ENCODE measurements at regions not wholly inside any gene's neighbourhood (a gene's known extent, or its start where the extent isn't known, plus 50 kb on each side); places are given as distances from the start of the nearest gene placed in this dataset.
A peak's percentile ranks its signal among the peaks of the same experiment; 100 is the strongest.

GRCh38 chr15:39369768-39370167 lies 211.1 kb upstream of the THBS1 start:
- no peak overlapping the region for H3K9ac ChIP-seq (ENCODE audit: low read length)
- no peak overlapping the region for H3K4me3 ChIP-seq (ENCODE audit: low read length)
- TF ChIP-seq EZH2phosphoT487 (IDR thresholded peaks at IDR 0.05; ENCODE audit: low read depth) (no peak), CTCF (IDR thresholded peaks at IDR 0.05; ENCODE audit: low read depth, low read length) (no peak)
- no peak overlapping the region for H2AFZ ChIP-seq (ENCODE audit: low read depth, low read length)
- H3K79me2 ChIP-seq (ENCODE audit: low read length): no peaks in the 10 kb centered on the region
- H3K36me3 ChIP-seq (replicated peaks; ENCODE audit: low read depth, low read length): no peaks in the 10 kb centered on the region
- H4K20me1 ChIP-seq (ENCODE audit: insufficient read depth, low read length): no peaks in the 10 kb centered on the region
- H3K4me1 ChIP-seq (ENCODE audit: low read length): peaks cover 29% of the 10 kb centered on the region
- H3K4me2 ChIP-seq (ENCODE audit: low read length): no peak overlapping the region
- H3K27me3 ChIP-seq (ENCODE audit: low read depth, low read length): no peaks in the 10 kb centered on the region
- H3K27ac ChIP-seq (ENCODE audit: low read length): no peak overlapping the region
- no peaks in the 10 kb centered on the region for H3K9me3 ChIP-seq (ENCODE audit: insufficient read depth, low read length)

- Histone ChIP-seq H3K4me3 (ENCODE audit: low read length) (no peak overlapping the region), H3K9me3 (ENCODE audit: insufficient read depth, low read length) (no peaks in the 10 kb centered on the region), H3K4me1 (ENCODE audit: low read length) (peaks cover 33% of the 10 kb centered on the region), H3K9ac (ENCODE audit: low read length) (no peak overlapping the region), H3K4me2 (ENCODE audit: low read length) (peak overlapping the region; percentile 33), H3K36me3 (replicated peaks; ENCODE audit: low read depth, low read length) (no peaks in the 10 kb centered on the region), H3K27ac (ENCODE audit: low read length) (no peak overlapping the region), H3K27me3 (ENCODE audit: low read depth, low read length) (no peaks in the 10 kb centered on the region), H2AFZ (ENCODE audit: low read depth, low read length) (no peak overlapping the region), H4K20me1 (ENCODE audit: insufficient read depth, low read length) (no peaks in the 10 kb centered on the region), H3K79me2 (ENCODE audit: low read length) (no peaks in the 10 kb centered on the region)
- no peak for TF ChIP-seq EZH2phosphoT487 (IDR thresholded peaks at IDR 0.05; ENCODE audit: low read depth)
- TF ChIP-seq CTCF (IDR thresholded peaks at IDR 0.05; ENCODE audit: low read depth, low read length): no peak
Observed at GRCh38 chr15:39376371-39376909, 204.4 kb upstream of the THBS1 start.

- H3K27me3 ChIP-seq (ENCODE audit: low read depth, low read length): peaks cover 13% of the 10 kb centered on the region
- H3K4me1 ChIP-seq (ENCODE audit: low read length): peaks cover 44% of the 10 kb centered on the region
- H4K20me1 ChIP-seq (ENCODE audit: insufficient read depth, low read length): no peaks in the 10 kb centered on the region
- no peak for TF ChIP-seq EZH2phosphoT487 (IDR thresholded peaks at IDR 0.05; ENCODE audit: low read depth)
- TF ChIP-seq CTCF (IDR thresholded peaks at IDR 0.05; ENCODE audit: low read depth, low read length): no peak
- no peaks in the 10 kb centered on the region for H3K9me3 ChIP-seq (ENCODE audit: insufficient read depth, low read length)
- H3K79me2 ChIP-seq (ENCODE audit: low read length): no peaks in the 10 kb centered on the region
- H3K27ac ChIP-seq (ENCODE audit: low read length): peak overlapping the region; percentile 59
- H3K36me3 ChIP-seq (replicated peaks; ENCODE audit: low read depth, low read length): peaks cover 3% of the 10 kb centered on the region
- H3K9ac ChIP-seq (ENCODE audit: low read length): no peak overlapping the region
- H3K4me3 ChIP-seq (ENCODE audit: low read length): no peak overlapping the region
- H3K4me2 ChIP-seq (ENCODE audit: low read length): peak overlapping the region; percentile 36; the same call in 1 of the 2 replicates
- no peak overlapping the region for H2AFZ ChIP-seq (ENCODE audit: low read depth, low read length)
Observed at GRCh38 chr15:39381517-39381916, 199.4 kb upstream of the THBS1 start.

DNA sequence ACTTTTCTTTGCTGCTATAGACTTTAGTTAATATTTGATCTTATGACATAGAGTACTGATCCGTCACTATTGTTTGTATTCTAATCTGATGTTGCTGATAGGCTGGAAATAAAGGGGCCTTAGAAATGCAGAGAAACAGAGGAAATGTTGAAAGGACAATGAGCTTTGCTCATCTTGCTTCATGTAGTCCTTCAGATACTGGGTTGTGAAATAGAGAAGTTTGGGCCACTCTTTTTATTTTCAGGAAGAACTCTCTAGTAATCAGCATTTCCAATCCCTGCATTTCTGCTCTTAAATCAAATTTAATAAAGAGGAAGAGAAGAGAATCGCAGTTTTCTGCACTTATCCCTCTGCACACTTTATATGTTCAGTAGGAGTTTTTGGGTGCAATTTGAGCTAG lies 192.8 kb upstream of the THBS1 start:
- no peak overlapping the region for H3K27ac ChIP-seq (ENCODE audit: low read length)
- TF ChIP-seq EZH2phosphoT487 (IDR thresholded peaks at IDR 0.05; ENCODE audit: low read depth) (no peak), CTCF (IDR thresholded peaks at IDR 0.05; ENCODE audit: low read depth, low read length) (no peak)
- peaks cover 19% of the 10 kb centered on the region for H3K27me3 ChIP-seq (ENCODE audit: low read depth, low read length)
- H3K4me3 ChIP-seq (ENCODE audit: low read length): no peak overlapping the region
- no peak overlapping the region for H3K4me2 ChIP-seq (ENCODE audit: low read length)
- H3K79me2 ChIP-seq (ENCODE audit: low read length): no peaks in the 10 kb centered on the region
- no peaks in the 10 kb centered on the region for H3K9me3 ChIP-seq (ENCODE audit: insufficient read depth, low read length)
- H3K9ac ChIP-seq (ENCODE audit: low read length): no peak overlapping the region
- peaks cover 20% of the 10 kb centered on the region for H3K4me1 ChIP-seq (ENCODE audit: low read length)
- no peak overlapping the region for H2AFZ ChIP-seq (ENCODE audit: low read depth, low read length)
- no peaks in the 10 kb centered on the region for H4K20me1 ChIP-seq (ENCODE audit: insufficient read depth, low read length)
- peaks cover 1% of the 10 kb centered on the region for H3K36me3 ChIP-seq (replicated peaks; ENCODE audit: low read depth, low read length)

Data from OCI-LY3 (cell line).